RKO (cell line): ENCODE measurements at regions not wholly inside any gene's neighbourhood (a gene's known extent, or its start where the extent isn't known, plus 50 kb on each side); places are given as distances from the start of the nearest gene placed in this dataset.

Source experiments
- DNase-seq: peaks from one replicate; pipeline ENCODE4 v3.0.0-alpha.2; 2016; ENCODE audit warnings: low spot score

GRCh38 chr5:3022665-3023064, 271.2 kb upstream of the IRX2 start:
- DNase-seq, result no peak

- DNase-seq, result no peak
Measured at GRCh38 chr5:3020426-3020825, 268.9 kb upstream of the IRX2 start.

- no peak for DNase-seq
Measured at GRCh38 chr5:3019045-3019444, 267.6 kb upstream of the IRX2 start.

- DNase-seq, result no peak
Measured at GRCh38 chr5:3011764-3012017, 260.2 kb upstream of the IRX2 start.

- DNase-seq, result no peak
Measured at GRCh38 chr5:3010953-3011763, 259.7 kb upstream of the IRX2 start.

- DNase-seq, result no peak
Measured at GRCh38 chr5:3010301-3010952, 258.9 kb upstream of the IRX2 start.

- DNase-seq, result no peak
Measured at GRCh38 chr5:3009605-3010004, 258.1 kb upstream of the IRX2 start.

GRCh38 chr5:3007577-3007976, 256.1 kb upstream of the IRX2 start:
- no peak for DNase-seq

GRCh38 chr5:3006961-3007551, 255.6 kb upstream of the IRX2 start:
- DNase-seq, result no peak

- DNase-seq, result no peak
Measured at GRCh38 chr5:3006526-3006925, 255.0 kb upstream of the IRX2 start.

GRCh38 chr5:3004361-3005080, 253.0 kb upstream of the IRX2 start:
- DNase-seq, result no peak

GRCh38 chr5:3002230-3002629, 250.8 kb upstream of the IRX2 start:
- no peak for DNase-seq

GRCh38 chr5:3000631-3001030, 249.2 kb upstream of the IRX2 start:
- DNase-seq, result no peak

- DNase-seq, result no peak
Measured at GRCh38 chr5:2999926-3000325, 248.4 kb upstream of the IRX2 start.

- no peak for DNase-seq
Measured at GRCh38 chr5:2998106-2998505, 246.6 kb upstream of the IRX2 start.

GRCh38 chr5:2997179-2997578, 245.7 kb upstream of the IRX2 start:
- DNase-seq, result no peak

GRCh38 chr5:2996687-2997086, 245.2 kb upstream of the IRX2 start:
- no peak for DNase-seq

- DNase-seq, result peak; percentile 41
Measured at GRCh38 chr5:2996248-2996647, 244.8 kb upstream of the IRX2 start.

GRCh38 chr5:2995667-2996066, 244.2 kb upstream of the IRX2 start:
- DNase-seq, result no peak

- DNase-seq, result no peak
Measured at GRCh38 chr5:2995035-2995434, 243.6 kb upstream of the IRX2 start.

- no peak for DNase-seq
Measured at GRCh38 chr5:2993771-2994170, 242.3 kb upstream of the IRX2 start.

- DNase-seq, result no peak
Measured at GRCh38 chr5:2993301-2993700, 241.8 kb upstream of the IRX2 start.

- no peak for DNase-seq
Measured at GRCh38 chr5:2992806-2993205, 241.3 kb upstream of the IRX2 start.
